ENCODE measurements at regions not wholly inside any gene's neighbourhood (a gene's known extent, or its start where the extent isn't known, plus 50 kb on each side); places are given as distances from the start of the nearest gene placed in this dataset.

GRCh38 chr7:88500131-88500530, 193.4 kb upstream of the STEAP4 start:
- no peaks in the 10 kb centered on the region for H3K36me3 ChIP-seq (ENCODE audit: control insufficient read depth, insufficient read depth, low read length)
- TF ChIP-seq CTCF (conservative IDR thresholded peaks at IDR 0.05 in 1 of 2, IDR thresholded peaks at IDR 0.05 in 1 of 2; ENCODE audit: low read depth in 1 of 2, low read length in 2 of 2): no peak
- TF ChIP-seq EZH2 (IDR thresholded peaks at IDR 0.05; ENCODE audit: low read length, missing control alignments): no peak
- peak in 1 of 2 donors; percentile 2 for DNase-seq (ENCODE audit: low read depth in 2 of 2)
- H4K20me1 ChIP-seq (ENCODE audit: control insufficient read depth, extremely low read depth, insufficient read depth, low read length): no peaks in the 10 kb centered on the region
- no peak overlapping the region for H3K4me2 ChIP-seq (ENCODE audit: extremely low read depth, insufficient read depth, low read length)
- H3K9ac ChIP-seq (ENCODE audit: insufficient read depth, low read length): no peak overlapping the region
- H3K27ac ChIP-seq (ENCODE audit: insufficient read depth, low read length): no peak overlapping the region
- no peak overlapping the region for H3K4me3 ChIP-seq (replicated peaks in 1 of 4; ENCODE audit: control extremely low read depth in 1 of 4, insufficient read depth in 1 of 4, low read depth in 3 of 4, low read length in 4 of 4)
- no peak overlapping the region for H2AFZ ChIP-seq (ENCODE audit: low read length)
- H3K4me1 ChIP-seq (ENCODE audit: control insufficient read depth, extremely low read depth, insufficient read depth, low read length): no peaks in the 10 kb centered on the region
- H3K27me3 ChIP-seq (ENCODE audit: control insufficient read depth, insufficient read depth, low read length): no peaks in the 10 kb centered on the region
- H3K79me2 ChIP-seq (ENCODE audit: control insufficient read depth, insufficient read depth, low read length): no peaks in the 10 kb centered on the region
- H3K9me3 ChIP-seq (ENCODE audit: control insufficient read depth, insufficient read depth, low read depth, low read length): no peaks in the 10 kb centered on the region

- Histone ChIP-seq H3K36me3 (ENCODE audit: control insufficient read depth, insufficient read depth, low read length) (no peaks in the 10 kb centered on the region), H3K27ac (ENCODE audit: insufficient read depth, low read length) (no peak overlapping the region), H3K79me2 (ENCODE audit: control insufficient read depth, insufficient read depth, low read length) (no peaks in the 10 kb centered on the region), H3K4me3 (replicated peaks in 1 of 4; ENCODE audit: control extremely low read depth in 1 of 4, insufficient read depth in 1 of 4, low read depth in 3 of 4, low read length in 4 of 4) (no peak overlapping the region), H3K4me1 (ENCODE audit: control insufficient read depth, extremely low read depth, insufficient read depth, low read length) (no peaks in the 10 kb centered on the region), H2AFZ (ENCODE audit: low read length) (no peak overlapping the region), H3K9ac (ENCODE audit: insufficient read depth, low read length) (no peak overlapping the region), H4K20me1 (ENCODE audit: control insufficient read depth, extremely low read depth, insufficient read depth, low read length) (no peaks in the 10 kb centered on the region), H3K27me3 (ENCODE audit: control insufficient read depth, insufficient read depth, low read length) (no peaks in the 10 kb centered on the region), H3K4me2 (ENCODE audit: extremely low read depth, insufficient read depth, low read length) (no peak overlapping the region), H3K9me3 (ENCODE audit: control insufficient read depth, insufficient read depth, low read depth, low read length) (no peaks in the 10 kb centered on the region)
- no peak for DNase-seq (ENCODE audit: low read depth in 2 of 2)
- TF ChIP-seq EZH2 (IDR thresholded peaks at IDR 0.05; ENCODE audit: low read length, missing control alignments) (no peak), CTCF (conservative IDR thresholded peaks at IDR 0.05 in 1 of 2, IDR thresholded peaks at IDR 0.05 in 1 of 2; ENCODE audit: low read depth in 1 of 2, low read length in 2 of 2) (no peak)
These were observed 189.4 kb upstream of the STEAP4 start for GRCh38 chr7:88495881-88496725.

- Histone ChIP-seq H3K9ac (ENCODE audit: insufficient read depth, low read length) (no peak overlapping the region), H3K4me3 (replicated peaks in 1 of 4; ENCODE audit: control extremely low read depth in 1 of 4, insufficient read depth in 1 of 4, low read depth in 3 of 4, low read length in 4 of 4) (no peak overlapping the region), H3K27ac (ENCODE audit: insufficient read depth, low read length) (no peak overlapping the region), H3K4me1 (ENCODE audit: control insufficient read depth, extremely low read depth, insufficient read depth, low read length) (no peaks in the 10 kb centered on the region), H4K20me1 (ENCODE audit: control insufficient read depth, extremely low read depth, insufficient read depth, low read length) (no peaks in the 10 kb centered on the region), H3K27me3 (ENCODE audit: control insufficient read depth, insufficient read depth, low read length) (no peaks in the 10 kb centered on the region), H3K9me3 (ENCODE audit: control insufficient read depth, insufficient read depth, low read depth, low read length) (no peaks in the 10 kb centered on the region), H3K36me3 (ENCODE audit: control insufficient read depth, insufficient read depth, low read length) (no peaks in the 10 kb centered on the region), H2AFZ (ENCODE audit: low read length) (no peak overlapping the region), H3K4me2 (ENCODE audit: extremely low read depth, insufficient read depth, low read length) (no peak overlapping the region), H3K79me2 (ENCODE audit: control insufficient read depth, insufficient read depth, low read length) (no peaks in the 10 kb centered on the region)
- no peak for DNase-seq (ENCODE audit: low read depth in 2 of 2)
- TF ChIP-seq EZH2 (IDR thresholded peaks at IDR 0.05; ENCODE audit: low read length, missing control alignments) (no peak), CTCF (conservative IDR thresholded peaks at IDR 0.05 in 1 of 2, IDR thresholded peaks at IDR 0.05 in 1 of 2; ENCODE audit: low read depth in 1 of 2, low read length in 2 of 2) (no peak)
These were observed 185.5 kb upstream of the STEAP4 start for GRCh38 chr7:88492153-88492552.

All from fibroblast of lung (primary cell).